ENCODE measurements at regions not wholly inside any gene's neighbourhood (a gene's known extent, or its start where the extent isn't known, plus 50 kb on each side); places are given as distances from the start of the nearest gene placed in this dataset.
"Not testable (repeated sequence)": the region's sequence is repeated elsewhere in the genome, so short reads cannot be mapped to it uniquely, and the experiment has no call there.

- Histone ChIP-seq H3K14ac (ENCODE audit: low read length) (no peak overlapping the region), H3K27ac (ENCODE audit: low read depth, low read length) (no peak overlapping the region), H3K79me2 (ENCODE audit: control insufficient read depth, insufficient read depth, low read length, poor library complexity) (no peaks in the 10 kb centered on the region), H3K9me3 (ENCODE audit: insufficient read depth, low read depth, low read length) (no peaks in the 10 kb centered on the region), H3K4ac (ENCODE audit: low read depth, low read length) (no peak overlapping the region), H4K12ac (ENCODE audit: low read depth, low read length) (no peak overlapping the region), H3K4me1 (ENCODE audit: control insufficient read depth in 1 of 2, insufficient read depth in 2 of 2, low read length in 2 of 2) (peaks cover 0 to 3% of the 10 kb centered on the region in 2 experiments), H3K4me3 (ENCODE audit: low read depth, low read length) (no peak overlapping the region), H4K8ac (ENCODE audit: low read depth, low read length) (no peak overlapping the region), H3K18ac (ENCODE audit: low read length) (no peak overlapping the region), H2BK5ac (ENCODE audit: low read depth, low read length, poor library complexity) (no peak overlapping the region), H3K23ac (ENCODE audit: low read length) (peak overlapping the region; percentile 61), H2AK5ac (ENCODE audit: low read length) (no peak overlapping the region), H3K27me3 (ENCODE audit: insufficient read depth, low read length) (no peaks in the 10 kb centered on the region), H2AFZ (ENCODE audit: insufficient read depth, low read length, poor library complexity) (no peak overlapping the region), H3K79me1 (ENCODE audit: low read length) (no peaks in the 10 kb centered on the region), H3K36me3 (ENCODE audit: control insufficient read depth in 1 of 2, insufficient read depth in 2 of 2, low read length in 2 of 2) (no peaks in the 10 kb centered on the region), H2BK12ac (ENCODE audit: low read length) (no peak overlapping the region), H3K4me2 (ENCODE audit: low read length) (no peak overlapping the region), H2BK120ac (ENCODE audit: insufficient read depth, low read length, poor library complexity) (no peak overlapping the region), H4K91ac (ENCODE audit: low read depth, low read length) (no peak overlapping the region), H3K9ac (ENCODE audit: low read length) (no peak overlapping the region)
- no peak for DNase-seq
Measured at GRCh38 chr1:73467731-73468130, 730.2 kb downstream of the LRRIQ3 start.

GRCh38 chr1:73463873-73464272 is 734.1 kb downstream of the LRRIQ3 start:
- Histone ChIP-seq H3K79me1 (ENCODE audit: low read length) (no peaks in the 10 kb centered on the region), H3K27me3 (ENCODE audit: insufficient read depth, low read length) (no peaks in the 10 kb centered on the region)
- WGBS (ENCODE audit: extremely low coverage, insufficient coverage, insufficient read length), result no CpG with 5 or more reads among the region's 2 CpGs

GRCh38 chr1:73452522-73452921 is 745.5 kb downstream of the LRRIQ3 start:
- Histone ChIP-seq H3K79me2 (ENCODE audit: control insufficient read depth, insufficient read depth, low read length, poor library complexity) (no peaks in the 10 kb centered on the region), H2AK5ac (ENCODE audit: low read length) (no peak overlapping the region), H3K4me3 (ENCODE audit: low read depth, low read length) (no peak overlapping the region), H3K9me3 (ENCODE audit: insufficient read depth, low read depth, low read length) (no peaks in the 10 kb centered on the region), H2BK120ac (ENCODE audit: insufficient read depth, low read length, poor library complexity) (no peak overlapping the region), H3K36me3 (ENCODE audit: control insufficient read depth in 1 of 2, insufficient read depth in 2 of 2, low read length in 2 of 2) (no peaks in the 10 kb centered on the region), H3K4me1 (ENCODE audit: control insufficient read depth in 1 of 2, insufficient read depth in 2 of 2, low read length in 2 of 2) (no peaks in the 10 kb centered on the region), H2AFZ (ENCODE audit: insufficient read depth, low read length, poor library complexity) (no peak overlapping the region), H3K79me1 (ENCODE audit: low read length) (no peaks in the 10 kb centered on the region), H3K4me2 (ENCODE audit: low read length) (no peak overlapping the region), H4K8ac (ENCODE audit: low read depth, low read length) (no peak overlapping the region), H3K4ac (ENCODE audit: low read depth, low read length) (no peak overlapping the region), H3K23ac (ENCODE audit: low read length) (no peak overlapping the region), H4K91ac (ENCODE audit: low read depth, low read length) (no peak overlapping the region), H3K14ac (ENCODE audit: low read length) (no peak overlapping the region), H3K27ac (ENCODE audit: low read depth, low read length) (no peak overlapping the region), H3K18ac (ENCODE audit: low read length) (no peak overlapping the region), H4K12ac (ENCODE audit: low read depth, low read length) (no peak overlapping the region), H3K27me3 (ENCODE audit: insufficient read depth, low read length) (no peaks in the 10 kb centered on the region), H2BK12ac (ENCODE audit: low read length) (no peak overlapping the region), H3K9ac (ENCODE audit: low read length) (no peak overlapping the region), H2BK5ac (ENCODE audit: low read depth, low read length, poor library complexity) (no peak overlapping the region)
- DNase-seq, result no peak
- WGBS (ENCODE audit: extremely low coverage, insufficient coverage, insufficient read length), result no CpG with 5 or more reads among the region's 2 CpGs

More at GRCh38 chr1:73463873-73464272, 734.1 kb downstream of the LRRIQ3 start:
- H3K36me3 ChIP-seq (ENCODE audit: control insufficient read depth in 1 of 2, insufficient read depth in 2 of 2, low read length in 2 of 2), result no peaks in the 10 kb centered on the region
- no peak overlapping the region for H4K91ac ChIP-seq (ENCODE audit: low read depth, low read length)
- H3K14ac ChIP-seq (ENCODE audit: low read length), result no peak overlapping the region
- H2BK5ac ChIP-seq (ENCODE audit: low read depth, low read length, poor library complexity), result no peak overlapping the region
- no peak overlapping the region for H3K23ac ChIP-seq (ENCODE audit: low read length)
- no peak overlapping the region for H3K4ac ChIP-seq (ENCODE audit: low read depth, low read length)
- no peak overlapping the region for H2BK120ac ChIP-seq (ENCODE audit: insufficient read depth, low read length, poor library complexity)
- H3K9me3 ChIP-seq (ENCODE audit: insufficient read depth, low read depth, low read length), result no peaks in the 10 kb centered on the region
- no peak overlapping the region for H3K4me3 ChIP-seq (ENCODE audit: low read depth, low read length)
- H3K4me2 ChIP-seq (ENCODE audit: low read length), result no peak overlapping the region
- no peak overlapping the region for H3K9ac ChIP-seq (ENCODE audit: low read length)
- no peaks in the 10 kb centered on the region for H3K79me2 ChIP-seq (ENCODE audit: control insufficient read depth, insufficient read depth, low read length, poor library complexity)
- no peak overlapping the region for H2AK5ac ChIP-seq (ENCODE audit: low read length)
- H3K18ac ChIP-seq (ENCODE audit: low read length), result no peak overlapping the region
- DNase-seq, result no peak
- H4K12ac ChIP-seq (ENCODE audit: low read depth, low read length), result no peak overlapping the region
- H2BK12ac ChIP-seq (ENCODE audit: low read length), result no peak overlapping the region
- H3K4me1 ChIP-seq (ENCODE audit: control insufficient read depth in 1 of 2, insufficient read depth in 2 of 2, low read length in 2 of 2), result peaks cover 0 to 3% of the 10 kb centered on the region in 2 experiments
- H2AFZ ChIP-seq (ENCODE audit: insufficient read depth, low read length, poor library complexity), result no peak overlapping the region
- no peak overlapping the region for H3K27ac ChIP-seq (ENCODE audit: low read depth, low read length)
- no peak overlapping the region for H4K8ac ChIP-seq (ENCODE audit: low read depth, low read length)

DNA sequence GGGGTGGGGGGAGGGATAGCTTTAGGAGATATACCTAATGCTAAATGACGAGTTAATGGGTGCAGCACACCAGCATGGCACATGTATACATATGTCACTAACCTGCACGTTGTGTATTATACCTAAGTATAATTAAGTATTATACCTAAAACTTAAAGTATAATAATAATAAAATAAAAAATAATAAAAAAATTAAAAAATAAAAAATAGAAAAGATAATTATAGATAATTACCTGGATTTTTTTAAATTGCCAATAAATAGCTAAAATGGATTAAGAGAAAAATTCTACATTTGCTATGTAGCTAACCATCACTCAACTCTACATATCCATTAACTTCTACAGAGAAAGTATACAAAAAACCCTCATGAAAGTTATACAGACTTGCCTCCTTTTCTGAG is 747.3 kb downstream of the LRRIQ3 start:
- not testable (repeated sequence) for H3K4ac ChIP-seq (ENCODE audit: low read depth, low read length); H3K27me3 ChIP-seq (ENCODE audit: insufficient read depth, low read length); H3K4me1 ChIP-seq (ENCODE audit: control insufficient read depth in 1 of 2, insufficient read depth in 2 of 2, low read length in 2 of 2); H2AFZ ChIP-seq (ENCODE audit: insufficient read depth, low read length, poor library complexity); H2BK120ac ChIP-seq (ENCODE audit: insufficient read depth, low read length, poor library complexity); H3K23ac ChIP-seq (ENCODE audit: low read length); H3K4me3 ChIP-seq (ENCODE audit: low read depth, low read length); H3K36me3 ChIP-seq (ENCODE audit: control insufficient read depth in 1 of 2, insufficient read depth in 2 of 2, low read length in 2 of 2); DNase-seq; H3K79me2 ChIP-seq (ENCODE audit: control insufficient read depth, insufficient read depth, low read length, poor library complexity); H3K79me1 ChIP-seq (ENCODE audit: low read length); H4K91ac ChIP-seq (ENCODE audit: low read depth, low read length); H3K14ac ChIP-seq (ENCODE audit: low read length); H4K8ac ChIP-seq (ENCODE audit: low read depth, low read length); H3K4me2 ChIP-seq (ENCODE audit: low read length); H2BK5ac ChIP-seq (ENCODE audit: low read depth, low read length, poor library complexity); H3K9me3 ChIP-seq (ENCODE audit: insufficient read depth, low read depth, low read length); H2AK5ac ChIP-seq (ENCODE audit: low read length); H2BK12ac ChIP-seq (ENCODE audit: low read length); H4K12ac ChIP-seq (ENCODE audit: low read depth, low read length); H3K27ac ChIP-seq (ENCODE audit: low read depth, low read length); H3K9ac ChIP-seq (ENCODE audit: low read length); H3K18ac ChIP-seq (ENCODE audit: low read length)
- no CpG with 5 or more reads among the region's 2 CpGs for WGBS (ENCODE audit: extremely low coverage, insufficient coverage, insufficient read length)
